ENCODE measurements at regions not wholly inside any gene's neighbourhood (a gene's known extent, or its start where the extent isn't known, plus 50 kb on each side); places are given as distances from the start of the nearest gene placed in this dataset.

- DNase-seq (ENCODE audit: low spot score), result no peak
Observed at GRCh38 chr2:234438305-234438977, 58.4 kb downstream of the ARL4C start.

DNA sequence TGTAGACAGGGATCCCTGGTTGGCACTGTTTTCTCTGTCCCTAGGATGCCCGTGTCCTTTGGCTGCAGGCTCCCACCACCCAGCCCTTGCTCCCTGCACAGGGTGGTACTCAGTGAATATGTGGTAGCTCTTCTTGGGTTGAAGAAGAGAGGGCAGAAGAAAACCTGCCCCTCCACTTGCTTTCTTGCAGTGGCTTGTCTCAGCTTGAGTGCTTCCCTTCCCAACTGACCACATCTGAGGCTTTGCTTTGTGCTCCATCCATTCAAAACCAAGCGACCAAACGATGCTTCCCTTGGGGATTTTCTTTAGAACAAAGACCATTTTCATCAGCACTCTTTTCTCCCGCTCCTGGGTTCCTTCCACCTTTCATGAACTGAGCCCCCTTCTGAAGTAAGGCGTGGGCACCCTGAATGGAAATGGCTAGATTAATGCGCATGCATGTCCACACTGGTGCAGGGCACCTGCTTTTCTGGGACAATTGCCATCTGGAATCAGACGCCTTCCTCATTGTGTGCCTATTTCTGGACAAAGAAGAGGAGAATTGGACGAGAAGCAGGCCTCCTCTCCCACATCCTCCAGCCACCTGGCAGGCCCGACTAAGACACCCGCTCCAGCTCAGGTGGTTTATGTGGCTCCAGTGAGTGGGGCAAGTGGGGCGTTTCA is 59.1 kb downstream of the ARL4C start:
- no peak for DNase-seq (ENCODE audit: low spot score)

DNA sequence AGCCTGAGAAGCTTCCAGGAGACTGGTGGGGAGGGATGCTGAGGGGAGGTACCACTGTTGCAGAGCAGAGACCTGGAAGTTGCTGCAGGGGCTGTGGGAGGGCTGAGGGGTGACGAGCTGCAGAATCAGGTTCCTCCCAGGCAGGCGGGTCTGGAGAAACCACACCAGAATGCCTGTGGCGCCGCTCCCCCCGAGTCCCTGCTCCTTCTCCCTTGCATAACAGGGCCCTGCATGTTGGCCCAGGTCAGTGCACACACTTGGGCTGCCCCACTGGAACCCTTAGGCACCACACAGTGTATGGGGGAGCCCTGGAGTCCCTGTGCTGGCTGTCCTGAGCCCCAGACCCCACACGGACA is 60.4 kb downstream of the ARL4C start:
- DNase-seq (ENCODE audit: low spot score), result no peak

DNA sequence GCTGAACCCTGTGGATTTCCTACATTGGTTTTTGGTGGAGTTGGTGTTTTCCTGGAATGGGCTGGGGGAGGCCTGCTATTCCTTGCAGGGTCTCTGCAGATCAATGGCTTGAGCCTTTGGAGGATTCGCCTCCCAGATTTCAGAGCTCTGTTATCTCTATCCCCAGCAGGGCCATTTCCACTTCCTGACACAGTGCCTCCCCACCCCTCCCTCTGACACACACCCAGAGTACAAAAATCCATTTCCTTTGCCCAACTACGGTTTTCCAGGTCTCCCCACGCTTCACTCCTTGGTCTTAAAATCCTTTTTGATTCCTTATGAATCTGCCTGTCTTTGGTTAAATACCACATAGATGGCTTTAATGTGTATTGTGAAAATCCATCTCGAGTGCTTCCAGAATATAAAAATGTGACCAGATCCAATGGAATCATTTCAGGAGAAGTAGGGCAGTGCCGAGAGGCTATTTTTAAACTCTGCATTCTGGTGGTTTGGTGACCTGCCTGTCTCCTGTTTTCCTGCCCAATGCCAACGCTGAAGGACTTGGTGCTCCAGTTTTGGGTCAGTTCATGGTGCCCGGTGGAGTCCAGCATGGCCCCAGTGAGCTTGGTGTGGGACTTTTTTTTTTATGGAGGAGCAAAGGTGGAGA is 60.9 kb downstream of the ARL4C start:
- no peak for DNase-seq (ENCODE audit: low spot score)

GRCh38 chr2:234433201-234433600 is 63.7 kb downstream of the ARL4C start:
- no peak for DNase-seq (ENCODE audit: low spot score)

DNA sequence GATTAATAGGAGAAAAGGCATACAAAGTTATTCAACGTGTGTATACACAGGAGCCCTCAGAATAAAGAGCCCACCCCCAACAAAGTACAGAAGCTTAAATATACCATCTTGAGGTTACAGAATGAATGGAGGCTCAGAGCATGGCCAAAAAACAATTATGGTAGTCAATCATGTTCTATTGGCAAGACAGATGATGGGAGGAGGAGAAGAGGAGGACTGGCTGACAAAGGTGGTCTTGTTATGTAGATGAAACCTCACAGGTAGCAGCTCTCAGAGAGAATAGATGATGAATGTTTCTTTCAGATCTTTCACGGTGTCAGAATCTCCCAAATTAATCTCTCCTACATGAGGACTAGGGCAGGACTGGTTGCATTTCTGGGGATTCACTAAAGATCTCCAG is 66.0 kb downstream of the ARL4C start:
- no peak for DNase-seq (ENCODE audit: low spot score)

DNA sequence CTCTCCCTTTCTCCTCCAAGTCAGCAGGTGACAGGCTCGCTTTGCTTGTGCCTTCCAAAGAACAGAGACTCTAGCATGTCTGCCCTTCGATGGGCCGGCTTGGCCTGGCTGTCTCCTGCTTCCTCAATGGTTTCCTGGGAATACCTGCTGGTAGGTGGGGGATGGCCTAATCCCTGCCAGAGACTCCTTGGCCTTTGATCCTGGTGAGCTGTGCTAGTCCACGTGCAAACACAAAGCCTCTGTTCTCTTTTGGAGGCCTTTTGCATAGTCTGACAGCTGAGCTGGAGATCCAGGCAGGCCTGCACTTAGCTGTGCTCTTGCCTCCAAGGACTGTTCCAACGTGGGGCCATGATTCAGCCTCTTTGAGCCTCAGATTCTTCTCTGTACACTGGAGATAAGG is 67.6 kb downstream of the ARL4C start:
- no peak for DNase-seq (ENCODE audit: low spot score)

DNA sequence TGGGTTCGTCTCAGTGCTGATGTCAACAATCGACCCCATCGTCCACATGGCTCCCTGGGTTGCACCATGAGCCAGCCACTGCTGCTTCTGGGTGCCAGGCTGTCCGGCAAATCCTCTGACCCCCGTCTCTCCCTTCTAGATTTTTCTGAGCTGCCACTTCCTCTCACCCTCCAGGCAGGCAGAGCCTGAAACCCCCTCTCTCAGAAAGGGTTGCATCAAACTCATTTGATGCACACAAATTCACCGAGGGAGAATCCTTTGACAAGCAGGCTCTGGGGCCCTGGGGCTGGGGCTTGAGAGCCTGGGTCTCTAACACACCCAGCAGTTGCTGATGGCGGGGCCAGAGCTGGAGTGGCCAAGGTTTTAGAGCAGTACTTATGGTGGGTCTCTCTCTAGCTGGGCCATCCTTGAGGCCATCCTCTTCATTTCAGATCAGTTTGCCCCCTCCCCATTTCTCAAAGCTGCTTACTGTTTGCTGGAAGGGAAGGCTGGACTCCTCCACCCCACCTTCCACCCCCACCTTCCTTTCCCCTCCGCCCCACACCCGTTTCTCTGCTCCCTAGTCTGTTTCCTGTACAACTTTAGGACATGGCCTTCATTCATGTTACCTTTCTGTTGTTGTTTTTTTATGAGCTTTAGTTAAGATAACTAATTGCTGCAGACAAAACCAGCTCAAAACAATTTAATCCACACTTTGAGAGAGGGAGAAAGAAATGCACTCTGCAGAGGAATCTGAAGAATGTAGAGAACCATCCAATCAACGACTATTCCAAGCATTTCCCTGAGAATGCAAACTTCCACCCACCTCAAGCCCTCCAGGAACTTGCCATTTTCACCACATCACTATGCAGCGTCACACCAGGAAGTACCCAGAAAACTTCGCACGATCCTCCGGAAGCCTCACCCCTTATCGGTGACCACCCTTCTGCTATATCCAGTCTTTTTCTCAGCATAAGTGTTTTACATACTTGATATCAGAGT is 69.5 kb downstream of the ARL4C start:
- peak; percentile 72 for DNase-seq (ENCODE audit: low spot score)

DNA sequence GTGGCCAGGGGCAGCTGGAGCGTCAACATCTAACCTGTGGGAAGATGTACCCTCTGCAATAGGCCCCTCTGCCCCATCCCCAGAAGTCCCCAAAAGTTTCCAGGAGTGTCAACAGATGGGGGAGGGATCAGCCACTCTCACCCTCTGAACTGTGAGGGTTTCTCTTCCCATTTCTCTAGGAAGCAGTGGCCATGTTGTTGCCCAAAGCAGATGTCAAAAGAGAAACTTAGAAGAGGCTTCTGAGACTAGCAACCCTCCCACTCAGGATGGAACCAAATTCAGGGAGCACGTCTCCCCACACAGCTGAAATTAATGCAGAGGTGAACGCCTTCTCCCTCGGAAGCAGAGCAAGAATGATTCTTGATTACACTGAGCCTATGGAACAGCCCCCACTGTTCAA is 70.3 kb downstream of the ARL4C start:
- DNase-seq (ENCODE audit: low spot score), result no peak

- no peak for DNase-seq (ENCODE audit: low spot score)
Observed at GRCh38 chr2:234425639-234426603, 71.0 kb downstream of the ARL4C start.

- no peak for DNase-seq (ENCODE audit: low spot score)
Observed at GRCh38 chr2:234423884-234424283, 73.0 kb downstream of the ARL4C start.

- DNase-seq (ENCODE audit: low spot score), result no peak
Observed at GRCh38 chr2:234422981-234423431, 73.9 kb downstream of the ARL4C start.

GRCh38 chr2:234422273-234422732 is 74.6 kb downstream of the ARL4C start:
- DNase-seq (ENCODE audit: low spot score), result peak; percentile 75

DNA sequence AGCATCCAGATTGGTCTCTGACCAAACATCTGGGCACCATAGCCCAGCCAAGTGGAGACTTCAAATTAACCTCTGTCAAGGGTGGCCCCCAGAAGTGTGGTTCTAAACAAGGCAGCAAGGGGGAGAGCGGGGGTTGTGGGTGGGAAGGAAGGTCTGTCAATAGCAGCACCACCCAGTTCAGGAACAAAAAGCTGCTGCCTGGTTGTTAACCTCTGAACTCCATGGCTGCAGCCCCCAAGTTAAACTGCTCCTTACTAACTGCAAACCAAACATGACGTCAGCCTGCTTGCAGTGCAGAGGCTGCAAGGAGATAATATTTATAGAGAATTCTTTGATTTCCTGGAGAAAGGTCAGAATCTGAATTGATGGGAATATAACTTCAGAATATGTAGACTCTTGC is 76.5 kb downstream of the ARL4C start:
- DNase-seq (ENCODE audit: low spot score), result no peak

DNA sequence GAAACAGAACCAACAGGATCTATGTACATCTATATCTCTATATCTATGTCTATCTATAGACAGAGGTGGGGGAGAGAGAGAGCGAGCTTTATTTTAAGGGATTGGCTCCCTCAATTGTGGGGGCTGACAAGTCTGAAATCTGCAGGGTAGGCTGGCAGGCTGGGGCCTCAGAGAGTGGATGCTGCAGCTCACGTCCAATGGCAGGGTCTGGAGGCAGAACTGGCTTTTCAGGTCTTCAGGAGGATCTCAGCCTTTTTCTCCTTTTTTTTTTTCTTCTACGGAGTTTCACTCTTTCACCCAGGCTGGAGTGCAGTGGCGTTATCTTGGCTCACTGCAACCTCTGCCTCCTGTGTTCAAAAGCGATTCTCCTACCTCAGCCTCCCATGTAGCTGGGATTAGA is 77.2 kb downstream of the ARL4C start:
- no peak for DNase-seq (ENCODE audit: low spot score)

DNA sequence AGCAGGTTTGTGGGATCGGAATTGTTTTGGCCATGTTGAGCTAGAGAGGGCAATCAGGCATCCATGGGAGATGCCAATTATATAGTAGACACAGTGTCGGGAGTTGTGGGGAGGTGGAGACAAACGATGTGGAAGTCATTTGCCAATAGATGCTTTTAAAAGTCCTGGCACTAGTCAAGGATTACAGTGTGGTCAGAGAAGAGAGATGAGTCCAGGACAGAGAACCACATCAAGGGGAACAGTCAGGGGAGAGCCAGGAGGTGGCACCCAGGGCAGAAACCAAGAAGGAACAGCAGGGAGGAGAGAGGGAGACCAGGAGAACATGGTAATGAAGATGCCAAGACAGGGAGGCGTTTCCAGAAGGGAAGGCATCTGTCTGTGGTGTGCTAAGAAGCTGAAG is 81.2 kb downstream of the ARL4C start:
- DNase-seq (ENCODE audit: low spot score), result no peak

DNA sequence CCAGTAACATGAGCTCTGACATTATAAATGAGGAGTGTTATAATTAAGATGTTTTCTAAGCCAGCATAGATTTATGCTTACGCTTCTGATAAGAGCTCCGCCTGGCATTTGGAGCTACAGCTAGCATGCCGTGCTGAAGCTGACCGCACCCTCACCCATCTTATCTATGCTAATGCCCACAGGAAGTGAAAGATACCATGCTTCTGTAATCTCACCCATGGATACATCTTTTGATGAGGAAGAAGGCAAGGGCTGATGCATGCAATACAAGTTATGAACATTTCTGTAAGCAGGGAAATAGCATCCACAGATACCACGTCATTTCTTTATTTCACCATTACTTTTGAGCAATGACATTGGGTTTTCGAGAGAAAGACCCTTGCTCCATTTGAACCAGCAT is 82.3 kb downstream of the ARL4C start:
- no peak for DNase-seq (ENCODE audit: low spot score)

- no peak for DNase-seq (ENCODE audit: low spot score)
Observed at GRCh38 chr2:234412726-234413125, 84.2 kb downstream of the ARL4C start.

- no peak for DNase-seq (ENCODE audit: low spot score)
Observed at GRCh38 chr2:234411793-234412192, 85.1 kb downstream of the ARL4C start.

DNA sequence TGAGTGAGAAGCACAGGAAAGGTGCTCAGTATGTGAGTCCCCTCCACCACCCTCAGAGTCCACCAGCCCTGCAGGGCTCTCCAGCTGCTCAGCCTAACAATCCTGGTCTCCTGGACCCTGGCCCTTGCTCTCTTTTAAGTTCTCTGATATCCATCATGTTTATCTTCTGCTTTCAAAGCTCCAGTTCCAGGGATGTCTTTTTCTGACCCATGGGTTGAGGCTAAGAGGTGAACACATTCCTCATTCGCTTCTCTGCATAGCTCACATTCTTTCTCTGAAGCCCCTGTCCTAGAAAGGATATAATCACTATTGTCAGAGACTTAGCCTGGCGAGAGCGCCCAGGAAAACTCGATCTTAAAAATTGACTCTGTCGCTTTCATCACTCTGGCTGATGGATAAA is 86.4 kb downstream of the ARL4C start:
- no peak for DNase-seq (ENCODE audit: low spot score)

- DNase-seq (ENCODE audit: low spot score), result no peak
Observed at GRCh38 chr2:234409590-234409989, 87.3 kb downstream of the ARL4C start.
